ENCODE measurements at regions not wholly inside any gene's neighbourhood (a gene's known extent, or its start where the extent isn't known, plus 50 kb on each side); places are given as distances from the start of the nearest gene placed in this dataset.

DNA sequence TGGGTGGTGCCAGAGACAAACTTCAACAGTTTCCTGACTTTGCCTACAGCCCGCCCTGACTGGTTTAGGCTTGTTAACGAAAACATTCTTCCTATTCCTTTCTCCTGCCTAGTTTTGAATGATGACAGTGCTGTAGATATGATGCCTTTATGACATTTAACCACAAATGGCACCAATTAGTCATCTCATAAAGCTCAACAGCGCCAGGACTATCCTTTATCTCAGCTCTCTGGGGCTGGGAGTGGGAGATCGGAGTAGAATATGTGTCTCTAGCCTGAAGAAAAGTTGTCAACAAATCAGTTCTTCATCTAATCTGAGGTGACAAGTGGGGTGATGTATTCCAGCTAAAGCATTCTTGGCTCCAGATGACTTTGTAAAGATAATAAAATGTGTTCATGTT, 64.6 kb upstream of the SH3RF1 start:
- TF ChIP-seq, protein P1, sequence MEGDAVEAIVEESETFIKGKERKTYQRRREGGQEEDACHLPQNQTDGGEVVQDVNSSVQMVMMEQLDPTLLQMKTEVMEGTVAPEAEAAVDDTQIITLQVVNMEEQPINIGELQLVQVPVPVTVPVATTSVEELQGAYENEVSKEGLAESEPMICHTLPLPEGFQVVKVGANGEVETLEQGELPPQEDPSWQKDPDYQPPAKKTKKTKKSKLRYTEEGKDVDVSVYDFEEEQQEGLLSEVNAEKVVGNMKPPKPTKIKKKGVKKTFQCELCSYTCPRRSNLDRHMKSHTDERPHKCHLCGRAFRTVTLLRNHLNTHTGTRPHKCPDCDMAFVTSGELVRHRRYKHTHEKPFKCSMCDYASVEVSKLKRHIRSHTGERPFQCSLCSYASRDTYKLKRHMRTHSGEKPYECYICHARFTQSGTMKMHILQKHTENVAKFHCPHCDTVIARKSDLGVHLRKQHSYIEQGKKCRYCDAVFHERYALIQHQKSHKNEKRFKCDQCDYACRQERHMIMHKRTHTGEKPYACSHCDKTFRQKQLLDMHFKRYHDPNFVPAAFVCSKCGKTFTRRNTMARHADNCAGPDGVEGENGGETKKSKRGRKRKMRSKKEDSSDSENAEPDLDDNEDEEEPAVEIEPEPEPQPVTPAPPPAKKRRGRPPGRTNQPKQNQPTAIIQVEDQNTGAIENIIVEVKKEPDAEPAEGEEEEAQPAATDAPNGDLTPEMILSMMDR (IDR thresholded peaks at IDR 0.05), result no peak
- TF ChIP-seq POLR2A (IDR thresholded peaks at IDR 0.05), result no peak

All from transverse colon (tissue), 3 donors.